Fibroblast of skin of back (primary cell): ENCODE measurements at regions not wholly inside any gene's neighbourhood (a gene's known extent, or its start where the extent isn't known, plus 50 kb on each side); places are given as distances from the start of the nearest gene placed in this dataset.
A peak's percentile ranks its signal among the peaks of the same experiment; 100 is the strongest.

ENCODE experiments used
- DNase-seq: peaks from one replicate; pipeline ENCODE4 v3.0.0-alpha.2; 2013

DNA sequence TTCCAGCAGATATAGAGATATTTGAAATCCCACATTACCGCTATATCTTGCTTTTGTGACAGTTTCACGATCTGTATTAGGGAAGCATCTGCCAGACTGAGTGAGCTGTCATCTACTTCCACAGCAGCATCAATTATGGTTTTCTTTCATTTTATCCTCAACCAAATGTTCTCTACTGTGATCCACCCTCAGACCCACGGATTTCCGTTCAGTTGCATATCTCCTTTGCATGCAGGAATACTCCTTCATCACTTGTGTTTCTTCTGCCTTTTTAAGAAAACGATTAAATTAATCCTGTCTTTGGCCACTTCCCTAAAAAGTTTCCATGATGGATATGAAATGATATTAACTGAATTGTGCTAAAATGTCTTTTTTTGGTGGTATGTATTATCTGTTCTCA, 262.1 kb upstream of the ADGRB3 start:
- no peak for DNase-seq

DNA sequence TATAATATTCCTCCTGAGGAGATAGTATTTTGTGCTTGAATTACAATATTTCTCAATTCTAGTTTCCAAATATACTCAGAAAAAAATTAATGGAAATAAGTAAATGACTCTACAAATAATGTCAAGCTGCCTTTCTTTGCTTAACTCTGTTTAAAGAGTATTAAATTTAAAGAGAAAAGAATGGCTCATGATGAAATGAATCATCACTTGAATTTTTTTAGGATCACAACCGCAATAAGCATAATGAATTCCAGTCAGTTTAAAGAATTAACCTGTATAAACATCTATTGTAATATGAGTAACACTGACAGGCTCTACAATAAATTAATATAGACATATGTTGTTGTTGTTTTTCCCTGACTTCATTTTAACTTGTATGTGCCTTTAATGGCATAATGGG, 266.2 kb upstream of the ADGRB3 start:
- peak; percentile 11 for DNase-seq

DNA sequence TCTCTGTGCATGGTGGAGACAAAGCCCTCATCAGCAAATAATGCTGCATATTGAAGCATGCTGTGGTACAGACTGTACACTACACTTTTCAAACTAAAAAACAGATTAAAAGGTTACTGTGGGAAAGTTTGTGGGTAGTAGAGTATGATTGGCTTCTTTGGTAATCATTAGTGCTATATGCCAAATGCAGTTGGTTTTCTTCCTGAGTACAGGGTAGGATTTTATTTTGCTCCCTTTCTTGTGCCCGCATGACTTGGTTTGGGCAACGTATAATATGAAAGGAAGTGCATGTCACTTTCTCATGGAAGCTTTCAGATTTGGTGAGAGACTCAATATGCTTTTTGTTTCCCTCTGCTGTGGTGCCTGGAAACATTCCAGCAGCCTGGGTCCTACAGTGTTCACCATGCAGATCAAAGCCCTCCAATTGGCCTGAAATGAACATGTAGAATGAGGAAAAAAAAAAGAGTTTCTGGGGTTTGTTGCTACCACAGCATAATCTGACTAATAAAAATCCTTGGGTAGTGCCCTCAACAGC, 270.7 kb upstream of the ADGRB3 start:
- DNase-seq: no peak

DNA sequence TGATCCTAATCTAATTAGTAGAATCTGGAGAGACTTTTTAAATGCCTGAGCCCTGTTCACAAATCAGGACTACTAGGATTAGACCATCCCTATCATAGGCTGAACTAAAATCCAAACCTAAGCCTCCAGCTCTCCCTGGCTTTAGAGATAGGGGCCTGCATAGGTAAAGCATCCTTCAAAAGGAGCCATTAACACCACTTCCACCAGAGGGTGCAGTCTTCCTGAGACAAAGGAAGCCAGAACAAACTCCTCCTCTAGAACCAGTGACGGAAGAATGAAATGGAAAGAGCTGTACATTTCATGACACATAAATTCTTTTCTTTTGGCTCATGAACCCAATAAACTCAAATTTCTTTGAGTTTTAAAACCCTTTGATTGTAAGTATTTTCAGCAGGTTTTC, 291.2 kb upstream of the ADGRB3 start:
- peak; percentile 73 for DNase-seq

DNA sequence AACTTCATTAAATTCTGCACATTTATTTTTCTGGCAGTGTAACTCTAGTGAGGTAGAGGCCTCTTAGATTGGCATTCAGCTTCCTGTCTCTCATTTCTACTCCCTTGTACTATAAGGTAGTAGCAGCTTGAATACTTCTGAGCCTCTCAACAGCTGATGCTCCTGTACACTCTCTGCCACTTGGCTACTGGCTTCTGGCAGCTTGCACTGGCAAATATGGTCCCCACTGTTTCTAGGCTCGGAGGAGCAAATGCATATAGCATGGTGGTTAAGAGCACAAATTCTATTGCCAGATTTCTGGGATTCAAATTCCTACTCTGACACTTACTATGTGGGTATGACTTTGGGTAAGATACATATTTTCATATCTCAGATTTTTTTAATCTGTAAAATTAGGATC, 292.8 kb upstream of the ADGRB3 start:
- DNase-seq: no peak

DNA sequence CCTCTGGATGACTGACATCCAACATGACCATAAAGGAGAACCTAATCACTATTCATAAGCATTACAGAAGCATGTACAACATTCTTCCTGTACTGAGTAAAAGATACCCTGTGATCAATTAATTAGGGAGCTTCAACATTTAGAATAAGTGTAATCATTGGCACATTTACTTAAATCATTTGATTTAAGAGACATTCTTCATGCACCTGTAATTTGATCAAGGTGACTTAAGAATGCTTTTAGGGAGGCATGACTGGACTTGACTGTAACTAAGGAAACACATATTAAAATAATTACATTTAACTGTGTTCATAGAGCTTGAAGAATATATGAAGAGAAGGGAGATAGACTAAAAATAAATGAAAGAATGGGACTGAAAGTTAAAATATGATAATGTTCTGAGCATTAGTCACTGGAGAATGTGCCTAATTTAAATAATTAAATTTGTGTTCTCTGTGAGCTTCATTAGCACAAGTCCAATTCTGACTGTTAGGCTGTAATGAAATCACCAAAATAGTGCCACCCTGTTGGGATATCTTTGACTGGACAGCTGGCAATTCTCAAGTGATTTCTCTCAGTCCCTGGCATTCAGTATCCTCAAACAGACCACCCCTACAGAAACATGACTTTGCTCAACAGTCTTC, 295.5 kb upstream of the ADGRB3 start:
- no peak for DNase-seq

DNA sequence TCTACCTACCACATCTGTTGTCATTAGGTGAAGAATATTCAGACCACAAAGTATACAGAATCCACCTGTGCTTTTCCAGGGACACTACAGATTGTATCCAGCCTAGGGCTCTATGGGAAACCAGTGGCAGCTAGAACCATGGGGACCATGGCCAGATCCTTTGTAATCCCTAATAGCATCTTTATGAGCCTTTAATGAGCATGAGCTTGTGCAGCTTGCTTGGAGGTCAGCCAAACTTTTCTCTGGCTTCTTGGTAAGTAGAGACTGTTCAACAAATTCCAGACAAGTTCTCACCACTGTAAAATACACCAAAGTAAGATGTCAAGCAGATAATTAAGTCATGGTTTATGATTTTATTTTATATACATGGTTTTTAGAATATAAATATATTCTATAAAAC, 301.6 kb upstream of the ADGRB3 start:
- no peak for DNase-seq

DNA sequence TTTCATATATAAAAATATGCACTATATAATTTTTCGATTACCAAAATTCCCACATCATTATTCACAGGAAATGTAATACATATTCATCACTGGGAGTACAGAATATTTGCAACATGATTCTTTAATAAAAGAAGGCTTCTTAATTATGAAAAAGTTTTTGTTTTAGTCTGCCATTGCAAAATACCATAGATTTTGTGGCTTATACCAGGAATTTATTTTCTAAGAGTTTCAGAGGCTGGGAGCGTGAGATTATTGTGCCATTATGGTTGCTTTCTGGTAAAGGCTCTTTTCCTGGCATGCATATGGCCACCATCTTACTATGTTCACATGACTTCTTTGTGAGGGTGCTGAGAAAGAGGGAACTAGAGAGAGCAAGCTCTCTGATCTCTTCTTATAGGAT, 306.9 kb upstream of the ADGRB3 start:
- DNase-seq: peak; percentile 74

DNA sequence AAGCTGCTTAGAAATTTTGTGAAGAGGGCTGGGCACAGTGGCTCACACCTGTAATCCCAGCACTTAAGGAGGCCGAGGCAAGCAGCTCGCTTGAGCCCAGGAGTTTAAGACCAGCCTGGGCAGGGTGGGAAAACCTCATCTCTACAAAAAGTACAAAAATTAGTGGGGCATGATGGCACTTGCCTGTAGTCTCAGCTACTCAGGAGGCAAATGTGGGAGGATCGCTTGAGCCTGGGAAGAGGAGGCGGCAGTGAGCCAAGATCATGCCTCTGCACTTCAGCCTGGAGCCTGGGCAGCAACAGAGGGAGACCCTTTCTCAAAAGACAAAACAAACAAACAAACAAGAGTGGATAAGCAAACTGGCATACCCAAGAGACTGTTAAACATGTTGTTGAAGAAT, 308.3 kb upstream of the ADGRB3 start:
- no peak for DNase-seq

DNA sequence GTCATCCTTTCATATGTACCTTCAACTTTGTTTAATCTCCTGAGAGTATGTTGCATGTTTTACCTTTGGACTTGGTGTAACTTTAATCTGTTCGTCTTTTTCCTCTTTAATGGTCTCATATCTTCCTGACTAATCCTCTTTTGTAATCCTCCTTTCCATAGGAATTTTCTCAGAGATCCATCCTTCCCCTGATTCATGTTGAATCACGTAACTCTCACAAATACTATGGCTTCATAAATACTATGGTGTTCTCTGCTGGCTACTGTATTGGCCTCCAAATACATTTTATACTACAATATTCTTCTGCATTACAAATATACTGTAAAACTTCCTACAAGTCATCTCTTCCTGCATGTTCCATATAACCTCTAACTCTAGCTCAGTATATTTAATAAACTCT, 317.7 kb upstream of the ADGRB3 start:
- DNase-seq: peak; percentile 22

DNA sequence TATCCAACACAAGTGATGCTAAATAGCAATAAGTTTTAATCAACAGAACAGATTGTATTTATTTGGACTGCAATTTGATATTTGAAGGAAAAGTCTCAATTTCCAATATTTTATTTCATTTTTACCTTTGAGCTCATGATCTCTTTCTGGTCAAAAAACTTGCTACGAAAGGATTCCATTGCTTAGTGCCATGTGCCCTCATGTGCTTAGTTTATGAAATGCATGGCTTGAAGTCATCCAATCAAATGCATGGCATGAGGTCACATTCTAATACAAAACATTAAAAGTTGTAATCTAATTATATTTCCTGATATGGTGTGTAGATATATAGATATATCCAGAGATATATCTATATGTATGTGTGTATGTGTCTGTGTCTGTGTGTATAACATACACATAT, 321.2 kb upstream of the ADGRB3 start:
- peak; percentile 41 for DNase-seq

DNA sequence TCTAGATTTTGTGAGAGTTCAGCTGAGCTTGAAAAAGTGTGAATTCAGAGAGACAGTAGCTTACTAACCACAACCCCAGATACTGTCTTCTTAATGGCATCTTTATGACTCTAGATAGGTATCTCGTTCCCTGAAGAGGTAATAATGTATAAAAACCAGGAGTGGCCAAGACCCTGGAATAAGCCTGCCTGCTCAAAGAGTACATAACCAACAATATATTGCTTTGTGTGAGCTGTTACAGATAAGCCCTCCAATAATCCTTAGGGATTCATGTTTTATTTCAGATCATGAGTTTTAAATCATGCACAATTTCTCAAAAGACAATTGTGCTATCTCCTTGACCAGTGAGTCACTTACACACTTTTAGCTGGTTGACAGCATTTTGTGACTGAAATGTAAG, 327.8 kb upstream of the ADGRB3 start:
- no peak for DNase-seq

DNA sequence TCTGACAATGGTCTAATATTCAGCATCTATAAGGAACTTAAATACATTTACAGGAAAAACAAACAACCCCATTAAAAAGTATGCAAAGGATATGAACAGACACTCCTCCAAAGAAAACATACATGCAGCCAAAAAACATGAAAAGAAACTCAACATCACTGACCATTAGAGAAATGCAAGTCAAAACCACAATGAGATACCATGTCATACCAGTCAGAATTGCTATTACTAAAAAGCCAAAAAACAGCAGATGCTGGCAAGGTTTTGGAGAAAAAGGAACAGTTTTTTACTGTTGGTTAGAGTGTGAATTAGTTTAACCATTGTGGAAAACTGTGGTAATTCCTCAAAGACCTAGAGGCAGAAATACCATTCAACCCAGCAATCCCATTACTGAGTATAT, 339.0 kb upstream of the ADGRB3 start:
- peak; percentile 49 for DNase-seq

DNA sequence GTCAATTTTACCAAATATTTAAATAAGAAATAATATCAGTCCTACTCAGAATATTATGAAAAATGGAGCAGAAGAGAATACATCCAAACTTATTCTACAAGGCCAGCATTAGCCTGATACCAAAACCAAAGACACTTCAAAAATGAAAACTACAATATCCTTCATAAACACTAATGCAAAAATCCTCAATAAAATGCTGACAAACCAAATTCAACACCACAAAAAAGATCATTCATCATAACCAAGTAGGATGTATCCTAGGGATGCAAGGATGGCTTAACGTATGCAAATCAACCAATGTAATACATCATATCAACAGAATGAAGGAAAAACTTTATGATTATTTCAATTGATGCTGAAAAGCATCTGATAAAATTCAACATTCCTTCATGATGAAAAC, 352.4 kb upstream of the ADGRB3 start:
- no peak for DNase-seq

DNA sequence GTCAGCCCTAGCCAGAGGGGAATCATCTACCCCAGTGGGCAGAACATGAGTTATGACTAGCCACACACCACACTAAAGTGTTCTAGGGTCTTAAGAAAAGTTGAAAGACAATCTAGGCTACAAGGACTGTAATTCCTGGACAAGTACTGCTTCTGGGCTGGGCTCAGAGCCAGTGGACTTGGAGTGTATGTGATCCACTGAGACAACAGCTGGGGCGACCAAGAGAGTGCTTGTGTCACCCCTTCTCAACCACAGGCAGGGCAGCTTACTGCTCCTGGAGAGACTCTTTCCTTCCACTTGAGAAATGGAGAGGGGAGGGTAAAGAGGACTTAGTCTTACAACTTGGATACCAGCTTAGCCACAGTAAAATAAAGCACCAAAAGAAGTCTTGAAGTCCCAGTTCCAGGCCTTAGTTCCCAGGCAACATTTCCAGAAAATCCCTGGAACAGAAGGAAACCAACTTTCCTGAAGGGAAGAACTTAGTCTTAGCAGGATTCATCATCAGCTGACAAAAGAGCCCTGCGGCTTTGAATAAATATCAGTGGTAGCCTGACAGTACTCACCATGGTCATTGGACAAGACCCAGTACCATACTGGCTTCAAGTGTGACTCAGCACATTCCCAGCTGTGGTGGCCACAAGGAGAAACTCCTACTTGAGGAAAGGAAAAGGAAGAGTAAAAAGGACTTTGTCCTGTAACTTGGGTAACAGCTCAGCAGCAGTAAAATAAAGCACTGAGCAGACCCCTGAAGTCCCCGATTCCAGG, 355.1 kb upstream of the ADGRB3 start:
- DNase-seq: peak; percentile 61

DNA sequence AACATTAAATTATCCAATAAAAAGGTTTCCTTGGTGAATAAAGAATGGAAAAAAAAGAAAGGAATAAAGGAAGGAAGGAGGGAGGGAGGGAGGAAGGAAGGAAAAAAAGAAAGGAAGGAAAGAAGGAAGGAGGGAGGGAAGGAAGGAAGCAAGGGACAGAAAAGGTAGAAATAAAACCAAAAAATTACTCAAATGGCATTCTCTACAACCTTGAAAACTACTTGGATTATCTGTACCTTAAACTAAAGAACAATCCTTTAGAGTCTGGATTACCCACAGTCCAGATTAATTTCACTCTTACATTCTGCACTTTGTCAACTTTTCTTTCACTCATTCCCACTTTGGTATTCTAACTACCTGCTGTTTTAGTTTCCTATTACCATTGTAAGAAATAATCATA, 361.8 kb upstream of the ADGRB3 start:
- DNase-seq: no peak

DNA sequence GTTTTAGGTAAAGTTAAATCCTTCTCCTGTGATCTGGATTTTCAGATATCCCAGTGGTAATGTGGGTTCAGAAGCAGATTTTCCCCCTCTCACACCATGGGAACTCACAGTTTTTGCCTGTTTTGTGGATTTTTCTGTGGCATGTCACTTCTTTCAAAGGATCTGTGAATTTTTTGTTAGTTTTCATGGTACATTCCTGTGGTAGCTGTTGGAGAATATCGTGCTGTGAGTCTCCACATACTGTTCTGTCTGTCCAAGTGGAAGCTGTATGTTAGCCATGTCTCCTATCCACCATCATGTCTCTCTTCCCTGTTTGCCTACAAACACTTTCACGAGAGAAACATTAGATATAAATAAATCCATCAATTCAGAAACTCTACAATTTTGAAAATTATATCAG, 378.7 kb upstream of the ADGRB3 start:
- peak; percentile 70 for DNase-seq

DNA sequence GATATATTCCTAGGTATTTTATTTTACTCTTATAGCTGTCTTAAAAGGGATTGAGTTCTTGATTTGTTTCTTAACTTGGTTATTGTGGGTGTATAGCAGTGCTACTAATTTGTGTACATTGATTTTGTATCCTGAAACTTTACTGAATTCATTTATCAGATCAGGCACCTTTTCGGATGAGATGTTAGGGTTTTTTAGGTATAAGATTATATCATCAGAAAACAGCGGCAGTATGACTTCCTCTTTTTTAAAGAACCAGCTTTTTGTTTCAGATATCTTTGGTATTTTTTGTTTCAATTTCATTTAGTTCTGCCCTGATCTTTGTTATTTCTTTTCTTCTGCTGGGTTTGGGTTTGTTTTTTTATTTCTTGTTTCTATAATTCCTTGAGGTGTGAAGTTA, 382.4 kb upstream of the ADGRB3 start:
- DNase-seq: no peak

DNA sequence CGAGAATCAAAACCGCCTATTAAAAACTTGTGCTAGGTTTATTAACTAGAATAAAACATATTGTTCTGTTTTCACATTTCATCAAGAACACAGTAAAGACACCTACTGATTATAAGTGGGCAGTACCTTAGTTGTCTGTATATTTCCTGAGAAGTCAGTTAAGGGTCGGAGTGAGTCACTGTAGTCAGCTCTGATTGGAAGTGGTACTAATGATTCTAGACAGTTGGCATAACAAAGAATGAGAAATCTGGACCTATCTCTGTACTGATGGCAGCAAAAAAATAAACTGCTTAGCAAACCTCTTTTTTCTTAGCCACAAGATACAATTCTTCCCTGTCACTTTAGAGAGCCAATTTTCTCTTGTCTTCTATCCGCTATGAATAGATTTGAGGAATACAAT, 387.3 kb upstream of the ADGRB3 start:
- no peak for DNase-seq

DNA sequence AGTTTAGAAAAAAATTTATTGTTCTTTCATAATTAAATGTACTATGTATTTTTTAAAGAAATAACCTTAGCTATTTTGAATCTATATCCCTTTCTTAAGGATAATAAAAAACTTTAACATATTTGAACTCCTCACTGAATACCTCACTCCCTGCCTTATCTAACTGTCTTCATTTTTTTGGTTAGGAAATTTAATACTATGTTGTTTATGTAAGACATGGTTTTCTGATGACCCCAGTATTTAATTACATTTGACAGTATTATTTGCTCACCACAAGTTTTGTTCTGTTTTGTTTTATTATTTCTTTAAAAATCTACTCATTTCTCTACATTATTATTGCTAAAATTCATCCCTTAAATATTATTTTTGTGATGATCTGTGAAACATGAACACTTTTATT, 394.4 kb upstream of the ADGRB3 start:
- peak; percentile 57 for DNase-seq

DNA sequence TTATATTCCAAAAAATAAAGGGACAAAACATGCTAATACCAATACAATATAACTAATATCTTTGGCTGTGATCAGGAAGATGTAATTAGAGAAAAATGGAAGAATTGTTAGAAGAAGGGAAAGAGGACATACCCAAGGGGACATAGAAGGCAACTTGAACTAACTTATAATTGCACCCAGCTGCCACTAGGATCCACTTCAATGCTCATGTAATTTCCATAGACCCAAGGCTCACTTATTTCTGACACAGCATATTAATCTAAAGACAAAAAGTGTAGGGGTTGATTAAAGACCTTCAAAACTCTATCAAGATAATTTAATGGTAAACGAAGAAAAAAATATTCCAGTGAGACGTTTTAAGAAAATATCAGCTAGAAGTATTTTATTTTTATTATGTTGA, 396.0 kb upstream of the ADGRB3 start:
- DNase-seq: no peak

DNA sequence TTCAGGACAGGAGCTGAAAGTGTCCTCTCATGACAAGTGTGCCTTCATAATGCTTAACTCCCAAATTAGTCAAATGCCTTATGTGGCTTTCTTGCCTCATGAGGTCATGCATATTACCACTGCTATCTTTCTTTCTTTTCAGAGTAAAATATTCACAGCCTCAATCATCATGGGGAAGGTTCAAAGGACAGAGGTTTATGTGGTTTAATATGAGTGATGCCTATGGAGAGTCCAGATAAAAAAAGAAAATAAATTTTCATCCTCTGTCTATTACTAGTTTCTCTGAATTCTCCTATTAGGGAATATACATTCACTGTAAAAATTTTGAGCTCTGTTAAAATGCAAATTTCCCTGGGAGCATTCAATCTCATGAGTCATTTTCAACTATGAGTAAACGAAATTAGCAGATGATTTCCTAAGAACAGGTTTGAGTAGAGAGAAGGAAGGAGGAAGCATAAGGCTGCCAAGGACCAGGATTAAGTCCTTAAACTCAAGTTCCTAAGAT, 396.9 kb upstream of the ADGRB3 start:
- peak; percentile 61 for DNase-seq

DNA sequence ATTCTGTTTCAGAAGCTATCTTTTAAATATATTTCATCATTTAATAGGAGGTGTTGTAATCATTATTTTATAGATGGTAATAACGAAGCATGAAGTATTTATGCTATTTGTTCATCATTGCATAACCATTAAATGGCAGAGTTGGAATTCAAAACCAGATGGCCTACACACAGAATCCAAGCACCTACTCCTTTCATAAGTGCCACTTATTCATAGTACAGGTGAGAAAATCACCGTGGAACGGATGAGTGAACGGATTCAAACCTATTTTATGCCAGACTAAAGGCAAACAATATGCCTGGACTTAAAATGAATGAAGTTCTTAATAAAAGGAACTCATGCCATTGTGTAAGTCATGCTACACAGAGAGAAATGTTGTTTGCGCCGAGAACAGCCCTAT, 397.9 kb upstream of the ADGRB3 start:
- DNase-seq: no peak

DNA sequence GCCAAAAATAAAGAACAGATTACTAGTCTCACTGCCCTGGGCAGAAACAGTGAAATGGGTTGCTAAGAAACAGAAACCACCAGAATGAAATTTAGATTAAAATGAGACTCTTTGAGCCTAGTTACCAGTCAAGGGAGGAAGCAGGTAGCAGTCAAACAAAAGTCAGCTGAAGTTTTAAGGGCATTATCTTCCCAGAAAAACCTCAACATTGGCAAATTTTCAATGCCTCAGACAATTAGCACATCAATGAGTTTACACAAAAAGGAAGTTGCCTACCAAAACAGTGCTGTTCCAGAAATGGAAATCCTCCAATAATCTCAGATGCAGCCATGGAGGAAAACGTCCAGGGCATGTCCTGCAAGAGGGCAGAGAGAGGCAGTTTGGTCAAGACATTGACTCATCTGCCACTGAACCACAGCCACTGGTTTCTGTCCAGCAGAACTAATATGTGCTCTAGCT, 399.7 kb upstream of the ADGRB3 start:
- peak; percentile 12 for DNase-seq
